SU-DHL-6 (cell line): ENCODE measurements at regions not wholly inside any gene's neighbourhood (a gene's known extent, or its start where the extent isn't known, plus 50 kb on each side); places are given as distances from the start of the nearest gene placed in this dataset.

Experiments
- H2AFZ ChIP-seq: fragments of 200-600 bp; sonication (generic); 2 replicates; pipeline ENCODE4 v1.6.1; 2014; ENCODE audit warnings: low read depth, mild to moderate bottlenecking, moderate library complexity, mixed read lengths, antibody characterized with exemption, low read length; ENCODE audit not compliant: severe bottlenecking
- H3F3A ChIP-seq: fragments of 200-600 bp; shearing (Covaris generic); 2 replicates; pipeline ENCODE4 v1.6.0; 2016; ENCODE audit warnings: antibody characterized with exemption, mild to moderate bottlenecking; ENCODE audit not compliant: insufficient read depth
- H3K27ac ChIP-seq: fragments of 200-600 bp; sonication (generic); 2 replicates; pipeline ENCODE4 v1.5.1; 2016; ENCODE audit warnings: low read depth, mild to moderate bottlenecking, low read length, moderate library complexity, mixed read lengths
- H3K27me3 ChIP-seq: fragments of 200-600 bp; sonication (generic), shearing (Covaris generic); 2 replicates; pipeline ENCODE4 v1.6.0; 2014; ENCODE audit warnings: mild to moderate bottlenecking, low read length
- H3K36me3 ChIP-seq: fragments of 200-600 bp; sonication (generic); 2 replicates; pipeline ENCODE4 v1.6.1; 2014; ENCODE audit warnings: mild to moderate bottlenecking, low read length, mixed read lengths
- H3K4me2 ChIP-seq: fragments of 300-600, 200-600 bp; shearing (Covaris generic), sonication (generic); 2 replicates; pipeline ENCODE4 v1.6.0; 2014; ENCODE audit warnings: low read length, low read depth, mild to moderate bottlenecking; ENCODE audit not compliant: poor library complexity, severe bottlenecking
- H3K4me3 ChIP-seq: fragments of 200-600 bp; sonication (generic); 2 replicates; pipeline ENCODE4 v1.5.1; 2014; ENCODE audit warnings: antibody characterized with exemption, low read length, mild to moderate bottlenecking, mixed read lengths; ENCODE audit not compliant: insufficient read depth, poor library complexity, severe bottlenecking
- H3K79me2 ChIP-seq: fragments of 200-600 bp; sonication (generic); 2 replicates; pipeline ENCODE4 v1.6.1; 2014; ENCODE audit warnings: mild to moderate bottlenecking, low read length, moderate library complexity; ENCODE audit not compliant: insufficient read depth
- H3K9ac ChIP-seq: fragments of 200-600 bp; sonication (generic); 2 replicates; pipeline ENCODE4 v1.7.0; 2014; ENCODE audit warnings: mild to moderate bottlenecking, low read length
- H3K9me2 ChIP-seq: fragments of 200-600 bp; sonication (generic); replicated peaks from 2 replicates; pipeline ENCODE4 v1.6.1; 2014; ENCODE audit warnings: low read length; ENCODE audit not compliant: insufficient read depth
- H3K9me3 ChIP-seq: fragments of 200-600 bp; sonication (generic); 2 replicates; pipeline ENCODE4 v1.6.1; 2014; ENCODE audit warnings: low read length, mixed read lengths; ENCODE audit not compliant: insufficient read depth
- H4K20me1 ChIP-seq: fragments of 200-600 bp; sonication (generic); 2 replicates; pipeline ENCODE4 v1.6.1; 2014; ENCODE audit warnings: low read depth, mild to moderate bottlenecking, antibody characterized with exemption, low read length, moderate library complexity, mixed read lengths
- EZH2phosphoT487 ChIP-seq: fragments of 200-600 bp; sonication (generic), shearing (Covaris generic); conservative IDR thresholded peaks from 2 replicates; pipeline ENCODE4 v1.6.1; 2018; ENCODE audit warnings: mild to moderate bottlenecking, antibody characterized with exemption, low read length, moderate library complexity, mixed read lengths
- TF ChIP-seq, protein P1 (sequence below): fragments of 200-600 bp; sonication (generic); IDR thresholded peaks from one replicate; pipeline ENCODE4 v1.5.1; 2017; ENCODE audit warnings: antibody characterized with exemption, mild to moderate bottlenecking, low read length, moderate library complexity; ENCODE audit not compliant: insufficient read depth, poor library complexity, severe bottlenecking

DNA sequence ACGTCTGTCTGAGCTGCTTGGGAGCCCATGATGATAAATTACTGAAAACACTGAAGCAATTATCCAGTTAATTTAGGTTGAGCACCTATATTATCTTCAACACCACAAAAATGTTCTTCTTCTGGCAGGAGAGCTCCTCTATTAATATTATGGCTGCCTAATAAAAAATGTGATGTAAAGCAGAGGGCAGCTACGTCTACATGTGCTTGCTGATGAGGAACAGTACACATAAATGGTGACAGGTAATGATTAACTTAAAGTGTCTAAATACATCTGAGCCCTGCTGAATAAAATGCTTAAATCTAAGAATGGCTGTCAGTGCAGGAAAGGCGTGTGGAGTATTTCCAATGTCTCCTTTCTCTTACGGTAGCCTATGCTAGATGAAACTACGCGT, 131.3 kb upstream of the NR3C1 start:
- Histone ChIP-seq H2AFZ (no peak overlapping the region), H3K36me3 (0 out of 2 replicates have a peak, but pooled peaks cover 1% of the 10 kb centered on the region), H4K20me1 (no peaks in the 10 kb centered on the region), H3K9ac (no peak overlapping the region), H3K9me3 (0 out of 2 replicates have a peak, but pooled peaks cover 4% of the 10 kb centered on the region), H3K9me2 (no peaks in the 10 kb centered on the region), H3F3A (no peaks in the 10 kb centered on the region), H3K4me2 (no peak overlapping the region), H3K4me3 (no peak overlapping the region), H3K79me2 (no peaks in the 10 kb centered on the region), H3K27ac (no peak overlapping the region), H3K27me3 (no peaks in the 10 kb centered on the region)
- TF ChIP-seq, protein P1, sequence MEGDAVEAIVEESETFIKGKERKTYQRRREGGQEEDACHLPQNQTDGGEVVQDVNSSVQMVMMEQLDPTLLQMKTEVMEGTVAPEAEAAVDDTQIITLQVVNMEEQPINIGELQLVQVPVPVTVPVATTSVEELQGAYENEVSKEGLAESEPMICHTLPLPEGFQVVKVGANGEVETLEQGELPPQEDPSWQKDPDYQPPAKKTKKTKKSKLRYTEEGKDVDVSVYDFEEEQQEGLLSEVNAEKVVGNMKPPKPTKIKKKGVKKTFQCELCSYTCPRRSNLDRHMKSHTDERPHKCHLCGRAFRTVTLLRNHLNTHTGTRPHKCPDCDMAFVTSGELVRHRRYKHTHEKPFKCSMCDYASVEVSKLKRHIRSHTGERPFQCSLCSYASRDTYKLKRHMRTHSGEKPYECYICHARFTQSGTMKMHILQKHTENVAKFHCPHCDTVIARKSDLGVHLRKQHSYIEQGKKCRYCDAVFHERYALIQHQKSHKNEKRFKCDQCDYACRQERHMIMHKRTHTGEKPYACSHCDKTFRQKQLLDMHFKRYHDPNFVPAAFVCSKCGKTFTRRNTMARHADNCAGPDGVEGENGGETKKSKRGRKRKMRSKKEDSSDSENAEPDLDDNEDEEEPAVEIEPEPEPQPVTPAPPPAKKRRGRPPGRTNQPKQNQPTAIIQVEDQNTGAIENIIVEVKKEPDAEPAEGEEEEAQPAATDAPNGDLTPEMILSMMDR, result no peak
- no peak for TF ChIP-seq EZH2phosphoT487

DNA sequence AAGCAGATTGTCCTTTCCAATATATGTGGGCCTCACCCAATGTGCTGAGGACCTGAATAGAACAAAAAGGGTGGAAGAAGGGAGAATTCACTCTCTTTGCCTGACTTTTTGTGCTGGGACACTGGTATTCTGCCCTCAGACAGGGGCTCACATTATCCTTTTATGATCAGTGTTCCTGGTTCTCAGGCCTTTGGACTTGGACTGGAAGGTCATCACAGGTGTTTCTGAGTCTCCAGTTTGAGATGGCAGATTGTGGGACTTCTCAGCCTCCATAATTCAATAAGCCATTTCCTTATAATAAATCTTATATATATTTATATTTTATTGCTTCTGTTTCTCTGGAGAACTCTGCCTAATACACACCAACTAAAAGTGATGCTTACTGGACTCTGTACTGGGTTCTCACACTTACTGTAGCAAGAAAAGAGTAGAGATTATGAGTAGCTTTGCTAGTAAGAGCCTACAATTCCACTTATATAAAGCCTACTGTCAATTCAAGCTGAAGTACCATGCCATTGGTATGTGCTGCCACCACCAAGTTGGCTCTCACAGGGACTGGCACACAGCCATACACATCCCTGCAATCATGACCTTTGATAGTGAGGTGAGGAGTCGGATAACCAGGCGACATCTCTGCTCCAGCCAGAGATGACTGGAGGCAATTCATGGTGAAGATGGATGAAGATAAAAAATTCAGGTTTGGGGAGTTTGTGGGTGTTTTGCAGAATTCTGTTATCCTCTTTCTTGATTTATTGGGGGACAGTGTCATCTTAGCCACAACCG, 130.7 kb upstream of the NR3C1 start:
- H4K20me1 ChIP-seq, result no peaks in the 10 kb centered on the region
- TF ChIP-seq, protein P1, result no peak
- no peak for TF ChIP-seq EZH2phosphoT487
- H3K9me2 ChIP-seq, result no peaks in the 10 kb centered on the region
- H3K4me3 ChIP-seq, result no peak overlapping the region
- no peaks in the 10 kb centered on the region for H3K9me3 ChIP-seq
- no peak overlapping the region for H3K9ac ChIP-seq
- H3K36me3 ChIP-seq, result no peaks in the 10 kb centered on the region
- no peaks in the 10 kb centered on the region for H3K79me2 ChIP-seq
- no peaks in the 10 kb centered on the region for H3K27me3 ChIP-seq
- H3K27ac ChIP-seq, result no peak overlapping the region
- H3F3A ChIP-seq, result no peaks in the 10 kb centered on the region
- no peak overlapping the region for H2AFZ ChIP-seq
- no peak overlapping the region for H3K4me2 ChIP-seq

DNA sequence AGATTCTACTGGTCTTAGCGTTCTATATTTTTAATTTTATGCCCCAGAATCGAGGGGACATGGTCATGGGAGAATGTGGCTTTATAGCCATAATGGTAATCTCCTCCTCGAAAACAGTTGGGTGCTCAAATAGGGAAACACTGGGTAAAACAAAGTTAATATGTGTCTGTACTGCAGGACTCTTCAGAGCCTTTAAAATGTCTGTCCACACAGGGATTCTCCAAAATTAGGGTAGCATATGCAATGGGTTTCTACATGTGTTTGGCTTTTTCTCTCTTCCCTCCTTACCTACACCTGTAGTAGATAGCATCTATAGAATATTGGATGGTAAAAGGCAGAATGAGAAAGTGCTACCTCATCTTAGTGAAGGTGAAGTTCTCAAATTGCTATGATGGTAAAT, 130.0 kb upstream of the NR3C1 start:
- no peaks in the 10 kb centered on the region for H3K36me3 ChIP-seq
- no peaks in the 10 kb centered on the region for H3F3A ChIP-seq
- no peaks in the 10 kb centered on the region for H3K27me3 ChIP-seq
- H3K9ac ChIP-seq, result no peak overlapping the region
- no peak overlapping the region for H3K4me3 ChIP-seq
- no peaks in the 10 kb centered on the region for H3K9me2 ChIP-seq
- H2AFZ ChIP-seq, result no peak overlapping the region
- no peak for TF ChIP-seq EZH2phosphoT487
- TF ChIP-seq, protein P1, result no peak
- no peaks in the 10 kb centered on the region for H4K20me1 ChIP-seq
- no peaks in the 10 kb centered on the region for H3K79me2 ChIP-seq
- no peaks in the 10 kb centered on the region for H3K9me3 ChIP-seq
- H3K27ac ChIP-seq, result no peak overlapping the region
- no peak overlapping the region for H3K4me2 ChIP-seq
